Daoy (cell line): ENCODE measurements at regions not wholly inside any gene's neighbourhood (a gene's known extent, or its start where the extent isn't known, plus 50 kb on each side); places are given as distances from the start of the nearest gene placed in this dataset.
"Not testable (repeated sequence)": the region's sequence is repeated elsewhere in the genome, so short reads cannot be mapped to it uniquely, and the experiment has no call there.

Experiments
- DNase-seq: peaks from one replicate; pipeline ENCODE4 v3.0.0-alpha.2; 2015; ENCODE audit warnings: low read depth

- no peak for DNase-seq
These were observed 50.3 kb upstream of the TMC1 start for GRCh38 chr9:72471096-72471495.

DNA sequence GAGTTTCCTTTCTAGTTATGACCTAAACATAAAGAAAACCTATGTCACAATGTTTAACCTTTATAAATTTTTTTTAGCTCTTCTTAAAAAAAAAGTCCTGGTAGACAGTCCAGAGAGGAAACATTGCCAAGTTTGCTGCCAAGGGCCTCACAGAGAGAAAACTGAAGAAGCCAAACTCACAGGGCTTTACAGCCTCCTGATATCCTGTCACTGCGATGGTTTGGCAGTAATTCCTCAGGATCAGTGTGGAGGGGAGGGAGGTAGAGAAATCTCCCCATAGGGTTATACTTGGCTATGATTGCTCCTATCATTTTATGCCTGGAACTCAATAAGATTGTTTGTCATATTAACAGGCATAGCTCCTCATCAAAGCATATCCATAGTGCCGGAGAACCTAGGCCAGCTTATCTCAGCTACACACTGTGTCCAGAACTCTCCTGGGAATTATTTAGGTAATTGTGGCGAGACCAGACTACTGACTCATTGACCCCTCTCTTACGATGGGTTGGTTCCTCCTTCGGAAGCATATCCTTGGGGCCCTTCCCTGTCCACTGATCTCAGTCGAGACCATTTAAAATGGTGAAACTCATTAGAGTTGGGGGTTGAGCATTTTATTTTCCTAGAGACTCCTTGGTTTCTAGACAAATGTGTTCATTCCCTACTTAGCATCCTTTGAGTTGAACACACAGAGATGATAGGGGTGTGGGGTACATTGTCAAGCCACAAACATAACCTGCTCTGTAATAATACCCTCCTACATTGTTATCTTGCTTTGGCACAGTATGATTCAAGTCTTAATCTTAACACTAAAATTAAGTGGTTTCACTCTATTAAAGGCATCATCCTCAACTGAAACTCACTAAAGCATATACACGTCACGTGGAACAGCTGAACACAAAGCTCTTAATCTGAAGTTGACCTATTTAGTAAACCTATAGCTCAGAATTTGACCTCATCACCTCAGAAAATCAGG lies 53.4 kb upstream of the TMC1 start:
- DNase-seq, result peak; percentile 83

DNA sequence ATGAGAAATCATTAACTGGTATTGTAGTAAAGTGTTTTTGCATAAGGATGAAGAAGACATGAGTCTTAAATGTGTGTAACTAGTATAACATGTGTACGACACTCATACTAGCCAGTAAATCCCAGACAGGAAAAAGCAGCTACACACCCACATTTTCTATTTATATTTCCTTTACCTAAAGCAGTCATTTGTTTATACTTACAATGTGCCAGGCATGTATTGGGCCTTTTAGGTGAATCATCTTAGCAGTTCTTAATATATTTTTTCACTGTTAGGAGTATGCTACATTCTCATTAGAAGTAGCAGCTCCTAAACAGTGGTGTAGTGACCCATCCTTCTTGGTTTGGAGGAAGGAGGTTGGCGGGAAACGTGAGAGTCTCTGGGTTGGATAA lies 55.8 kb upstream of the TMC1 start:
- no peak for DNase-seq

DNA sequence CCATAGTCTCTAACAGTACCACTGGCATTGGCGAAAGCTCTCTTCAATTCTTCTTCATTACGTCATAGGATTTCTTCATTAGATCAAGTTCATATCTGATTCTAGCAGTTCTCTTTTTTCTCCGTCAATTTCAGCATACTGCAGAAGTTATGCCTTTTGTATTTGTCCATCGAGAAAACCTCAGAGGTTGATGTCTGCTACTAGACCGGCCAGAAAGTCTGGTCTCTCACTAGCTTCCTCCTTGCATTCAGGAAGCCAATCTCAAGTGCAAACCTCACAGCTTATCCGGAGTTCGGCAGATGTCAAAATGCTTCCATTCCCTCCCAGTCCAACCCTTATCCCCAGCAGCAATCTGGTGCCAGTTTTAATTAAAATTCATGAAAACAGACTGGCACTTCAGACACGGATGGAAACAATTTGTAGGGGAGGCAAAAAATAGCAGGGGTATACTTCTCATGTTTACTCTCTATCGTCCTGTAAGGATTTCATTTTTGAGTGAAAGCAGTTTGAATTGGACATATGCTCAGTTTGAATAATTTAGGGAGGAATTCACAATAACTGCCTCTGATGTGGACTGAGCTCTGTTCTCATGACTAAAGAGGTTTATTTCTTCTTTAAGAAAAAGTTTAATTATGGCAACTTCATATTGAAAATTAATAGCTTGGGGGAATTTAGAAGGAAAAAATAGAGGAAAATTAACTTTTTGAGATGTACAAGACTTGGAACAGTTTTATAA lies 56.4 kb upstream of the TMC1 start:
- no peak for DNase-seq

DNA sequence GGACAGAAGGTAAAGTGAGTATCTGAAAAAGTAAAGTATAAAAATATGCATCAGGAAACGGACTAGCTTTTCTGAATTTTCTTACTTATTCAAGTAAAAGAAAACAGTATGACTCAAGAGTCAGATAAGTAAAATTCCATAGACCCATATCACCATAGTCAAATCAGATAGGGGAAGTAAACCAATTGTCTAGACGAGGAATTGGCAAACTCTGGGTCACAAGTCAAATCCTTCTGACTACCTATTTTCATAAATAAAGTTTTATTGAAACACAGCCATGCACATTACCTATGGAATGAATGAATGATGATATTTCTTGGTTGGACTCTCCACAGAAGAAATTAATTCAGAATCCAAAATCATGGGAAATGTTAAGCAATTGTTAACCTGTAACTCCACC lies 59.1 kb upstream of the TMC1 start:
- no peak for DNase-seq

DNA sequence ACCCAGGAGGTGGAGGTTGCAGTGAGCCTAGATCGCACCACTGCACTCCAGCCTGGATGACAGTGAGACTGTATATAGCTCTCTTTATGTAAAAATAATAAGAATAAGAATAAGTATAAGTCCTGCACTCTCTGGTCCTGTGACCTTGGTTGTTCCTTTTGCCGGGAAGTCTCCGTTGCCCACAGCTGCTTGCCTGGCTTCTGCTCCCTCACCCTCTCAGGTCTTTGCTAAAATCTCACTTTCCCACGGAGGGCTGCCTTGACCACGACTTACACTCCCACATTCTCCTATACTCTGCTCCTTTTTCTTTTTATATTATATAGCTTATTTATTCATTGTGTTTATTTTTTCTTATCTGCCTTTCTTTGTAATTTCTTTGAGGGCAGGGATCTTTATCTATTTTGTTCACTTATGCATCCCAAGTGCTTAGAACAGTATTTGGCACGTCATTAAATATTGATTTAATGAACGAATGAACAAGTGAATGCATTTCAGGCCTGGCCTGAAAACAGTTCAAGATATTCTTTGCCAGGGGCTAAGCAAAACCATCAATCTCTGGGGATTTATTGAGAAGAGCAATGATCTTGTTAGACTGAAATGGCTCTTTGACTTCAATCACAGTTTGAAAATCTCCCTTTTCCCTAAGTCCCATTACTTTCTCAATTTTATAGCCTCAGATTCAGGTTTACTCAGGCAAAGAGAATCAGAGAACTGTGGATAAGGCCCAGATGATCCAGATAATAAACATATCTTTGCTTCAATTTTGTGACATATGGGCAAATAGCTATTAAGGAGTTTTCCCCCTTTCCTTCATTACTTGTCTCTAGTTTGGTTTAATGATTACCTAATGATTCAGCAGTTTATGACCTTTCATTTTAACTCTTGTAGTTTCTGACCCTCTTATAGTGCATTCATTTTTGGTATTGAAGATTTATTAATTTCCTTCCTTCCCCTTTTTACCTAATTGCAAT lies 60.8 kb upstream of the TMC1 start:
- DNase-seq, result no peak

DNA sequence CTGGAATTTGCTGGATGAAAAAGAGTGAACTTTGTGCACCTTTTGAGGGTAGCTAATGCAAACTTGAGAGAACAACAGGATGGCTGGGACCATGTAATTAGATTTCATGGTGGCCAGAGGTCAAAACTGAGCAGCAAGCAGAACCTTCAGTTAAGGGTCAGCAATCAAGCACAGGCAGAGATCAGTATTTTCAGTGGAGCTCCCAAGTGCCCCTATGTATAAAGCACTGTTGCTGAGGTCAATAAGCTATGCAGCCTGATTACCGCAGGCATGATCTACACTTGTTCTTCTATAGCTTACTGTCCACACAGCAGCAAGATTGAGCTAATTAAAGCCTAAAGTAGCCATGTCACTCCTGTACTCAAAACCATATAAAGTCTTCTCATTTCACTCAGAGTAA lies 62.1 kb upstream of the TMC1 start:
- no peak for DNase-seq

DNA sequence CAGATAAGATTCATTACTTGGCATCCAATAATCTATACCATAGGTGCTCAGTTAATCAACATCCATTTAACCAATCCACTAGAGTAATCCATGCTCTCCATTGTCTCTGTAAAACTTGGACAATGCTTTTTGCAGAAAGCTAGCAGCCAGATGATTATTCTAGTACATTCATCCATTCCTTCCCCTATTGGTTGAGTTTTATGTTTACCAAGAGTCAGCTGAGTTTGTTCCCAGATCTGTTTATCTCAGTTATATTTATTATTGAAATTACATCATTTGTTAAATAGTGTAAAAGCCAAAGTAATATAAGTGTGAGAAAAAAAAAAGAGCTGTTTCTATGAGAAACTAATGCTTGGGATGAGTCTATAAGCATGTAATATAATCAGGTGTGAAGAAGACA lies 63.3 kb upstream of the TMC1 start:
- no peak for DNase-seq

DNA sequence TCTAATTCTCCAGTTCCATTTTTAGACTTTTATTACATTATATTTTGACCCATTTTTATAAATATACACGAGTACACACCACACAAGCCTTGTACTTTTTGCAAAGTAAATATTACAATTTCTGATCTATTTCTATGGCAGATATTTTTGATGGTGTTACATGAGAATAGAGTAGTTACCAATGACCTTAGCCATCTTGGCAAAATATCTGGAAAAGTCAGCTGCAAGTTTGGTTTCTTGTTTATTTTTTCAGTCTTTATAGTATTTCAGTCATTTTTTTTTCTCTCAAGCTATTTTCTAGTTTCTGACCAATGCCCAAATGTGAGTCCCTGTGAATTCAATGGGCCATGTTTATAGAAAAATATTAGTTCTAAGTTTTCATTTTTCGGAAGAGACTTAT lies 64.0 kb upstream of the TMC1 start:
- no peak for DNase-seq

- DNase-seq, result no peak
These were observed 66.4 kb upstream of the TMC1 start for GRCh38 chr9:72454871-72455491.

DNA sequence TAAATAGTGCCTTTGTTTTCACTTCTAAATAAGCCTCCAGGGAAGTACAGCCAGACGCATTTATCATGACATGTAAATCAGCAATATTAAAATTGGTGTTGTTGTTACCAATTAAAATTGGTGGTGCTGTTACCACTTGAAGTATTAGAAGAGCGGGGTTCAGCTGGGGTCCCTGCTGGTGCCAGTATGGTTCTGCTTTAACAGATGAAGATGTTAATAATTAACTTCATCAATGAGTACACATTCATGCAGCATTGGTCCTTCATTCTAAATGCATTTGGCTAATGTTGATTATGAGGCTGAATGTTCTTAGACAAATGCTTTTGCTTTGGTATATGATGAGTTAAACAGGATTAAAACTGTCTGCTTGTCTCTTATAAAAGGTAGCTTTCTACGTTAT lies 67.6 kb upstream of the TMC1 start:
- no peak for DNase-seq

DNA sequence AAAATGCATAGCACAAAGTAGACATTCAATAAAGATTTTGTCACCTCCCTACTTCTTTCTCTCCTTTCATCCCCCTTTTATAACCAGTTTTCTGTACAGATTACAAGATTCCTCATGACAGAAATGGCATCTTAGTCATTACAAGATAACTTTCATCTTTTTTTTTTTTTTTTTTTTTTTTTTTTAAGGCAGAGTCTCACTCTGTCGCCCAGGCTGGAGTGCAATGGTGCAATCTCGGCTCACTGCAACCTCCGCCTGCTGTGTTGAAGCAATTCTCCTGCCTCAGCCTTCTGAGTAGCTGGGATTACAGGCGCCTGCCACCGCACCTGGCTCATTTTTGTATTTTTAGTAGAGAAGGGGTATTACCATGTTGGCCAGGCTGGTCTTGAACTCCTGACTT lies 75.2 kb upstream of the TMC1 start:
- DNase-seq, result not testable (repeated sequence)

DNA sequence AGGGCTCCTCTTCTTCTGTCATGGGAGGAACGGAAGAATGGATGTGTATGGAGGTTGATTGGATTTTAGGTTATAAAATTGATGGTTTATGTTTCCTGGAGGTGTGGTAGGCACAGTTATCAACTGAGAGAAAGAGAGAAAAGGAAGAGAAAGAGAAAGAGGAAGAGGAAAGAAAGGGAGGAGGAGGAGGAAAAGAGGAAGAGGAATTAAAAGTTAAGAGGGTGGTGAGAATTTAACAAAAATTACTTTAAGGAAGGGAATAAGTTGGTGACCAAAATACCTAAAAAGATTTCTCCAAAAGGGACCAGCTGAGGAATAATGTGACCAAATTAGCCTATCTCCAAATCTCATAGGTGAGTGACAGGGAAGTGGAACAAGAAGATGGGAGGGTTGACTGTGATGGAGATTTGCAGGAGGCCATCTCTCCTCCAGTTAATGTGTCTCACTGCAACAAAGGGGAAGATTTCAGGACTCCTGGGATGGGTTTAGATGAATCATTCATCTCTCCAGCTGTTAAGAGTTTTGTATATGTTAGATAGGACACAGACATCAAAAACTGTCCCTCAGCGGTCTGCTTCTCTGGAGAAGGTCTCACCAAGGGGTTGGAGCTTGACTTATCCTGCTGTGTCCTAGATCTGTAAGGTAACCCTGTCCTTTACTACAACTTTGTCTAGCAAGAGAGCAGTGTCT lies 76.0 kb upstream of the TMC1 start:
- DNase-seq, result no peak

GRCh38 chr9:72444435-72444834 lies 77.0 kb upstream of the TMC1 start:
- no peak for DNase-seq

DNA sequence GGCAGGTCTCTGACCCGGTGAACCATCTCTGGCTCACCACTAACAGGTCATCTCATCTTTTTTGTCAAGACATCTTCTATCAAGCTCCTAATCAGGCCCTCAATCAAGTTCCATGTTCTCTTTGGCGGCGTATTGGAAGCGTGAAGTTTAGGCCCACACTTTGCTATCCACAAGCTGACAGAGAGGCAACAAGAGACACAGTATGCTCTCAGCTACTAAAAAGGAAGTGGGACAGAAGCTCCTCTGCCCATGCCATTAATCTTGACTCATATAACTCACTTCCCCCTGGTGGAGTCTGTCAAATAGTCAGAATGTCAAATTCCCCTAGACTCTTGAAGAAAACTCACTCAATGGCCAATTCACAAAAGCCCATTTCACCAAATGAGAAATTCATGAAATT lies 77.6 kb upstream of the TMC1 start:
- peak; percentile 55 for DNase-seq

GRCh38 chr9:72441848-72442607 lies 77.0 kb upstream of the ZFAND5 start:
- DNase-seq, result peak; percentile 89

DNA sequence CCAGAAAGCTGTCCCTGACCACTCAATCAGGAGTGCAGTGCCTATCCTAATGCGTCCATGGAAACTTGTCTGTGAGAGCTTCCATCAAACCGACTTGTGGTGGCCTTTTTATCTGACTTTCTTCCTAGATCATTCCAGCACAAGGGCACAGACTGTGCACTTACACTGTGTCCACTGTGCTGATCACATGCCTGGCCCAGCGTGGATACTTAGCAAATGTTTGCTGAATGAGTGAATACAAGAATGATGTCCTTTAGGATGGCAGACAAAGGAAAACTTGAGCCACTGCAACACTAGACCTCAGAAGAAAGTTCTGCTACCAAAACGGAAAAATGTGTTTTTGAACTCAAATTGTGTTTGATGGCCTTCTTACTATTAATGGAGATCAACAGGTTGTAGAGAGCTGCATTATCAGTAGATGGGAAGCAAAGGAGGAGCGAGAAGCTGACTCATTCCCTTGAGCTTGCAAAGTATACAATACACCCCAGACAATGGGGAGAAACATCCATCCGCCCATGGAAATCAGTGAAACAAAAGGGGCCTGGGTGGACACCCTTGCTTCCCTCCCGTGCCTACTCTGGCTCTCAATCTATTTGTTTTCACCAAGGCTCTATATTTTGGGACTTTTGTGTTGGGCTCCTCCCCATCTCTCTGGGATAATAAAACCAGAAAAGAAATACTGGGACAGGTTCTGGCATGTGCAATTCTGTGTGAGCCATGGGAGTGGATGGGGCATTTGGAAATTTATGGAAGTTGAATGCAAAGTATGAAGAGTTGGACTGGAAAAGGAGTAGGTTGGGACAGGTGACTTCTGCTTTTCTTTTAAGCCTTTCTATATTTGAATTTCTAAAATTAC lies 76.2 kb upstream of the ZFAND5 start:
- peak; percentile 53 for DNase-seq

DNA sequence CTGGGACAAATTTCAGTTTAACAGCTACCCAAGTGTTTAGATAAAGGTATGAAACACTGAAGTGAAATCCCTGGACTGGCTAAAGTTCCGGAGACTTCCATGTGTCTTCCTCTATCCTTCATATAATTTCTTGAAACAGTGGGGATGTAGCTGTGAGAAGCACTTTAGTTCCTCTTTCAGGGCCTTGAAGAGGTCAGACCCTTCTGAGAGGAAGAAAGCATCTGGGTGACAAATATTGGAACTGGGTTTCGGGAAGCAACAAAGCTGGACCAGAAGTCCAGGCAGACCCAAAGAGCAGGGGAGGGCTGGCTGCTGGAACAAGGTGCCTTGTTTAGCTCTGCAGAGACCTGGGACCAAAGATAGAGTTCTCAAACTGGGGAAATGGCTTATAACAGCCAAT lies 75.4 kb upstream of the ZFAND5 start:
- no peak for DNase-seq

DNA sequence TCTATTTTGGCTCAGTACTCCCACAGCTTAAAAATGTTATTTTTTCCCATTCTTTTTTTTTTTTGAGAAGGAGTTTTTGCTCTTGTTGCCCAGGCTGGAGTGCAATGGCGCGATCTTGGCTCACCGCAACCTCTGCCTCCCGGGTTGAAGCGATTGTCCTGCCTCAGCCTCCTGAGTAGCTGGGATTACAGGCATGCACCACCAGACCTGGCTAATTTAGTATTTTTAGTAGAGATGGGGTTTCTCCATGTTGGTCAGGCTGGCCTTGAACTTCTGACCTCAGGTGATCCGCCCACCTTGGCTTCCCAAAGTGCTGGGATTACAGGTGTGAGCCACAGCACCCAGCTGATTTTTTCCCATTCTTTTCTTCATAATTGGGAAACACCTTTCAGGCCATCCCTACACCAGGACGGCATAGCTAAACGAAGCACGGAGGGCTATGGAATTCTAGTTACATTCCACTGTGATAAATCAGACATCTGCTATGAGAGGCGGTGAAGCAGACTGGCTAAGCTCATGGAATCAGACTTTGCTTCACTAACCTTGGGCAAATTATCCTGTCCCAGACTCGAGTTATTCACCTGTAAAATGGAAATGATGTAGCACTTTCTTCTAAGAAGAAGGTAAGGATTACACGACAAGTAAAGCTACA lies 68.7 kb upstream of the ZFAND5 start:
- peak; percentile 77 for DNase-seq
